Muscle of leg (tissue), 3 donors: ENCODE measurements at regions not wholly inside any gene's neighbourhood (a gene's known extent, or its start where the extent isn't known, plus 50 kb on each side); places are given as distances from the start of the nearest gene placed in this dataset.
"Not testable (repeated sequence)": the region's sequence is repeated elsewhere in the genome, so short reads cannot be mapped to it uniquely, and the experiment has no call there.

Experiments
- DNase-seq: peaks from one replicate; pipeline ENCODE4 v3.0.0; 2013
- H3K27ac ChIP-seq: one replicate; pipeline ENCODE4 v1.5.1; 2013; ENCODE audit warnings: mild to moderate bottlenecking, low read length, control low read depth
- H3K27me3 ChIP-seq: one replicate; pipeline ENCODE4 v1.6.1; 2013; ENCODE audit warnings: low read length; ENCODE audit not compliant: control insufficient read depth, insufficient read depth
- H3K36me3 ChIP-seq: one replicate; pipeline ENCODE4 v1.6.1; 2013; ENCODE audit warnings: low read length; ENCODE audit not compliant: control insufficient read depth, insufficient read depth
- H3K4me1 ChIP-seq: one replicate; pipeline ENCODE4 v1.6.1; 2013; ENCODE audit warnings: low read length; ENCODE audit not compliant: control insufficient read depth, insufficient read depth
- H3K4me3 ChIP-seq: one replicate; pipeline ENCODE4 v1.5.1; 2013; ENCODE audit warnings: low read length, control low read depth
- H3K9me3 ChIP-seq: replicated peaks from 2 replicates; pipeline ENCODE4 v1.6.1; 2013; ENCODE audit warnings: low read depth, low read length; ENCODE audit not compliant: control insufficient read depth
- WGBS: methylation state at CpG from one replicate; pipeline ENCODE4 v1.1.5; 2013; ENCODE audit warnings: missing lambda C conversion rate; ENCODE audit not compliant: insufficient coverage; 5-methylcytosine and 5-hydroxymethylcytosine counted together

- WGBS, result 83% methylated on average over 1 of the region's 3 CpGs
- H3K4me1 ChIP-seq, H3K27me3 ChIP-seq, DNase-seq, H3K36me3 ChIP-seq, H3K4me3 ChIP-seq, H3K27ac ChIP-seq, H3K9me3 ChIP-seq: not testable (repeated sequence)
These were observed 169.3 kb downstream of the VSIG4 start for GRCh38 chrX:65870544-65870943.

DNA sequence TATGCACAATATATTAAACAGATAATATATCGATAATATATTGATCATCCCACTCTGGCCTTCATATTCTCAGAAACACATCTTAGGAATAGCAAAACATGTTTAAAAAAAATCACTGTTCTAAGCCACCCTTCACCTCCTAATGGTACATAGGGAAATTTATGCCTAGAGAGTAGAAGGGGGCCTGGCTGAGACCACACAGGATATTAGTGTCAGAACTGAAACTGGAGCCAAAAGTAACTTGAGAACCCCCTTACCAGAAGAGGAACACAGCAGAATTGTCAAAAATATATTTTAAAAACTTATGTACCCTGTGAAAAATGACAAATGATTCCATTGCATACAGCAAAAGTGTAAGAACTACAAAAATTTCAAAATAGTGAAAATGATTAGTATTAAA, 173.1 kb downstream of the VSIG4 start:
- Histone ChIP-seq H3K4me3 (no peak overlapping the region), H3K27me3 (no peaks in the 10 kb centered on the region)
- no CpG with 5 or more reads among the region's 1 CpG for WGBS

DNA sequence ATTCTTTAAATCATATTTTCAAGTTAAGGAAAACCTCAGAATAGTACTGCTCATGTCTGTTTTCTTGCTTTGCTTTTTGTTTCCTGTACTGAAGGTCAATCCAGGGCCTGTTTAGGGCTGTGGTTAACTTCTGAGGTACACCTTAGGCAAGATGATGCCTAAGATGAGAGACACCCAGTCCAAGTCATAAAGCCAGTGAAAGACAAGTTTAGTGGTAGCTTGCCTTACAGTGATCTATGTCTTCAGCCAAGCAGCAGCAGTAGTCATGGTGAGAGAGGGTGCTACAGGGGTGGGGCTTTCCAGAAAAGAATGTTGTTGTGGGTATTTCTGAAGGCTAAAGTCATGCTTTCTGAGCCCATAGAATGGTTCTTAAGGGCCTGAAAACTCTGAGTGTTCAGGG, 173.7 kb downstream of the VSIG4 start:
- H3K9me3 ChIP-seq, result no peaks in the 10 kb centered on the region
- DNase-seq, result no peak
- H3K4me1 ChIP-seq, result no peaks in the 10 kb centered on the region
- H3K36me3 ChIP-seq, result no peaks in the 10 kb centered on the region
- no peak overlapping the region for H3K4me3 ChIP-seq
- no peaks in the 10 kb centered on the region for H3K27me3 ChIP-seq
- H3K27ac ChIP-seq, result no peak overlapping the region

More for the DNA sequence above, 173.1 kb downstream of the VSIG4 start:
- Histone ChIP-seq H3K4me1 (no peaks in the 10 kb centered on the region), H3K27ac (no peak overlapping the region), H3K36me3 (no peaks in the 10 kb centered on the region), H3K9me3 (no peaks in the 10 kb centered on the region)
- DNase-seq, result no peak

DNA sequence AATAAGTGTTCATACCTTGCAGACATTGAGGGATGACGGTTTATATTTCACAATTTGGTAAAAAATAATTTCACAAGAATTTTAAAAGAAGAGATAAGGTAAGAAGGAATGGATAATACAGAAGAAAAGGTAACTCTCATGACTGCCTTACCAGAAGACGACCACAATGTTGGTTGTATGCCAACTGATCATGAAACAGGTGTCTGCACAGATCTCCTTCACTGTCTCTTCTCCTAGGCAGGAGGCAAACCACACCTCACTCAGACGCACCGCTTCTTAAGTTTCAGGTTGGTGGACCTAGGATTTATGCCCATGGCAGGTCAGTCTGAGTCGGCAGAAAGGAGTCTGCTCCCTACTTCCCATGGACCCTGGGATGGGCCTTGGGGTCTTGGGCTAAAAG, 177.2 kb downstream of the VSIG4 start:
- Histone ChIP-seq H3K4me3 (no peak overlapping the region), H3K27me3 (no peaks in the 10 kb centered on the region), H3K27ac (no peak overlapping the region), H3K4me1 (no peaks in the 10 kb centered on the region), H3K36me3 (no peaks in the 10 kb centered on the region), H3K9me3 (no peaks in the 10 kb centered on the region)
- WGBS, result no CpG with 5 or more reads among the region's 5 CpGs
- no peak for DNase-seq

GRCh38 chrX:65859299-65859698, 180.6 kb downstream of the VSIG4 start:
- H3K4me1 ChIP-seq, result no peaks in the 10 kb centered on the region
- no peak overlapping the region for H3K4me3 ChIP-seq
- no peak for DNase-seq

GRCh38 chrX:65854437-65854836, 185.4 kb downstream of the VSIG4 start:
- H3K36me3 ChIP-seq, H3K4me1 ChIP-seq, H3K27me3 ChIP-seq, H3K9me3 ChIP-seq, DNase-seq, H3K27ac ChIP-seq, H3K4me3 ChIP-seq: not testable (repeated sequence)
- WGBS, result no CpG with 5 or more reads among the region's 1 CpG

More at GRCh38 chrX:65859299-65859698, 180.6 kb downstream of the VSIG4 start:
- no peaks in the 10 kb centered on the region for H3K27me3 ChIP-seq
- no peak overlapping the region for H3K27ac ChIP-seq
- H3K36me3 ChIP-seq, result no peaks in the 10 kb centered on the region
- no peaks in the 10 kb centered on the region for H3K9me3 ChIP-seq

DNA sequence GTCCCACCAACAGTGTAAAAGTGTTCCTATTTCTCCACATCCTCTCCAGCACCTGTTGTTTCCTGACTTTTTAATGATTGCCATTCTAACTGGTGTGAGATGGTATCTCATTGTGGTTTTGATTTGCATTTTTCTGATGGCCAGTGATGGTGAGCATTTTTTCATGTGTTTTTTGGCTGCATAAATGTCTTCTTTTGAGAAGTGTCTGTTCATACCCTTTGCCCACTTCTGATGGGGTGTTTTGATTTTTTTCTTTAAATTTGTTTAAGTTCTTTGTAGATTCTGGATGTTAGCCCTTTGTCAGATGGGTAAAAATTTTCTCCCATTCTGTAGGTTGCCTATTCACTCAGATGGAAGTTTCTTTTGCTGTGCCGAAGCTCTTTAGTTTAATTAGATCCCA, 183.9 kb downstream of the MSN start:
- not testable (repeated sequence) for H3K27me3 ChIP-seq, H3K9me3 ChIP-seq, H3K27ac ChIP-seq, DNase-seq, H3K4me1 ChIP-seq, H3K36me3 ChIP-seq, H3K4me3 ChIP-seq
- no CpG with 5 or more reads among the region's 1 CpG for WGBS

- not testable (repeated sequence) for H3K36me3 ChIP-seq, H3K27me3 ChIP-seq, H3K27ac ChIP-seq, H3K9me3 ChIP-seq, H3K4me3 ChIP-seq, DNase-seq, H3K4me1 ChIP-seq
- WGBS, result no CpG with 5 or more reads among the region's 2 CpGs
These were observed 183.4 kb downstream of the MSN start for GRCh38 chrX:65850821-65851220.

DNA sequence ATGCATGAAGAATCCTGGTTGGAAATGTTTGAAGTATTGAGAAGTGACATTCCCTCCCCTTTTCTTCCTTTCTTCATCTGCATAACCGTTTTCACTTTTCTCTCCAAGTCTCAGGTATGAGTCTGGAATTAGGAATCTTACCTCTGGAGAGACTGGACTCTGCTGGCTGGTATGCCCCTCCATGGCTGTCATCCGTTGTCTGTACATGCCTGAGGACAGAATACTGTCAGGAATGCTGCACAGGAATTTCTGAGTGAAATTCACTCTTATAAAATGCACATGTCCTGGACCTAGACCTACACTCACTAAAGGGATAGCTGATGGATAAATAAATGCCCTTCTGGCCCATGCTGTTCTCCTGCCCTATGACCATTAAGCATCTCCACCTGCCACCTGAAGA, 179.5 kb downstream of the MSN start:
- DNase-seq, result no peak
- no peak overlapping the region for H3K4me3 ChIP-seq
- H3K4me1 ChIP-seq, result no peaks in the 10 kb centered on the region
- H3K36me3 ChIP-seq, result no peaks in the 10 kb centered on the region
- WGBS, result no CpG with 5 or more reads among the region's 2 CpGs
- H3K27ac ChIP-seq, result no peak overlapping the region
- no peaks in the 10 kb centered on the region for H3K27me3 ChIP-seq
- no peaks in the 10 kb centered on the region for H3K9me3 ChIP-seq

DNA sequence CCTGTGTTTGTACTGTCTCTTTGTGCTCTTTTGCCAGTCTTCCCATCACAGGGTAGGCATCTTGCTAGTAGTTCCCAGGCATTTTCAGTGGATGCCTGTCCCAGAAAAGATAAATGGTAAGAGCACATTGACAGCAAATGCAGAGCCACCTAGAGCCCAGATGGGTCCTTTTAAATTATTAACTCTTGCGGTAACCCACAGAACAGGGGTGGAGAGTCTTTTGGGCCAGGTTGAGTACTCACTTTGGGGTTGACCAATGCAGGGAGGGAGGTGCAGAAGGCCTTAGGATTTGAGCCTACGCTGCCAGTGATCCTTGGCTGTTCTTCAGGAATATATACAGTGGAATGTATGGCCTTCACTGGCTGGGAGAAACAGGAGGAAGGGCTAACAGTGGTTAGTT, 173.8 kb downstream of the MSN start:
- Histone ChIP-seq H3K4me1 (no peaks in the 10 kb centered on the region), H3K27ac (no peak overlapping the region), H3K4me3 (no peak overlapping the region), H3K27me3 (no peaks in the 10 kb centered on the region), H3K9me3 (no peaks in the 10 kb centered on the region), H3K36me3 (no peaks in the 10 kb centered on the region)
- no peak for DNase-seq
- WGBS, result 56% methylated on average over 1 of the region's 2 CpGs

DNA sequence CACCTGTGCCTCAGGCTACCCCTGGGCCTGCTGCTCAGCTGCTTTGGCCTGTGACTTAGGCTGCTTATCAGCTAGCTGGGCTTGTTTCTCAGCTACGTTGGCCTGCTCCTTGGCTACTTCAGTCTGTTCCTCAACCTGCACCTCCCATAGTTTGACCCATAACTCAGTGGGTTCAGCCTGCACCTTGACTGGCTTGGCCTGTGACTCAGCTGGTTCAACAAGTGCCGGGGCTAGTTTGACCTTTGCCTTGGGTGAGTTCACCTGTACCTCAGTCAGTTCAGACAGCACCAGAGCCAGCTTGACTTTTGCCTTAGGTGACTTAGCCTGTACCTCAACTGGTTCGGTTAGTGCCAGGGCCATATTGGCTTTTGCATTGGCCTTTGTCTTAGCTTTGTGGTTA, 171.2 kb downstream of the MSN start:
- Histone ChIP-seq H3K27me3 (no peaks in the 10 kb centered on the region), H3K27ac (no peak overlapping the region), H3K4me1 (no peaks in the 10 kb centered on the region), H3K4me3 (no peak overlapping the region), H3K36me3 (no peaks in the 10 kb centered on the region), H3K9me3 (no peaks in the 10 kb centered on the region)
- 74% methylated on average over 3 of the region's 3 CpGs for WGBS
- no peak for DNase-seq
